ENCODE measurements at regions not wholly inside any gene's neighbourhood (a gene's known extent, or its start where the extent isn't known, plus 50 kb on each side); places are given as distances from the start of the nearest gene placed in this dataset.

DNA sequence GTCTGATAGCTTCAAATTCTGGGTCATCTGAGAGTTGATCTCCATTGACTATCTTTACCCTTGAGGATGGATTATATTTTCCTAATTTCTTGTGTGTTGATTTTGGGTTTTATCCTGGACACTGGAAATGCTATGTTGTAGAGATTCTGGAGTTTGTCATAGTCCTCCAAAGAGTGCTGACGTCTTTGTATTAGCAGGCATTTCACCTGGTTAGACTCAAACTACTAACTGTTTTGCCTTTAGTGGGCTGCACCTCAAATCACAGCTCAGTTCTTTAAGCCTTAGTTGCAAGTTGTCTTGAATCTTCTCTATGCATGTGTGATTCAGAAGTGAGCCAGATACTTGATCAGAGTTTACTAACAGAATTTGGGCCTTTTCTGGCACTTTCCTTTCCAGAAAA is 264.3 kb downstream of the RPS24 start:
- Histone ChIP-seq H3K9me2 (ENCODE audit: insufficient read depth, low read length) (no peaks in the 10 kb centered on the region), H4K20me1 (ENCODE audit: insufficient read depth, low read length) (no peaks in the 10 kb centered on the region), H3K4me2 (ENCODE audit: low read length) (no peak overlapping the region), H3K9me3 (ENCODE audit: low read length) (peaks cover 11% of the 10 kb centered on the region; the same call in 1 of the 2 replicates), H3K79me2 (ENCODE audit: insufficient read depth, low read depth, low read length) (no peaks in the 10 kb centered on the region), H3K4me1 (ENCODE audit: insufficient read depth, low read length, poor library complexity, severe bottlenecking) (peaks cover 19% of the 10 kb centered on the region), H3K4me3 (ENCODE audit: low read depth, low read length, poor library complexity, severe bottlenecking) (no peak overlapping the region), H3K36me3 (ENCODE audit: insufficient read depth, low read length) (no peaks in the 10 kb centered on the region), H3K27ac (ENCODE audit: low read depth, low read length, poor library complexity, severe bottlenecking) (no peak overlapping the region), H2AFZ (ENCODE audit: low read length) (no peak overlapping the region)
- TF ChIP-seq EZH2phosphoT487 (IDR thresholded peaks at IDR 0.05; ENCODE audit: borderline replicate concordance, low read depth, low read length) = no peak
- no peak for TF ChIP-seq CTCF (conservative IDR thresholded peaks at IDR 0.05; ENCODE audit: low read length)
- intact Hi-C loops (cut with micrococcal nuclease; ENCODE audit: unreplicated experiment) = no loop called here
- DNase-seq (ENCODE audit: low spot score) = no peak
- ChIA-PET POLR2A (interaction anchor here (0.6 to 0.7 kb wide), 2 partner anchors 551 to 586 kb away, joined by 3 read pairs; no protein-coding TSS in a partner anchor), CTCF (ENCODE audit: unreplicated experiment) (no interaction called here)
- BruUV-seq (replicated peaks) = no TSS peak

DNA sequence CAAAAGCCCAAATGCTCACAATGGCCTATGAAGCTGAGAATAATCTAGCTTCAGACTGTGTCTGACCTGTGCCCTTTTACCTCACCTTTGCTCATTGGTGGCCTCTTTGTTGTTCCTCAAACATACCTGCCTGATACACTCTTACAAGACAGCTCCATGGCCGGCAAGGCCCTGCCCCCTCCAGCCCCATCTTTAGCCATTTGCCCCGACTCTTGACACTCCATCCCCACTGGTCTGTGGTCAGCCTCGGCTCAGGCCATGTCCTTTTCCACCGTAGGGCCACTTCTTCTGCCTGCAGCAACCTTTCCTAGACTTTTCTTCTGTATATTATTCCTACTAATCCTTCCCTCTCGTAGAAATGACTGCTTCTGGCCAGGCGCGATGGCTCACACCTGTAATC is 265.2 kb downstream of the RPS24 start:
- ChIA-PET CTCF (ENCODE audit: unreplicated experiment) (no interaction called here), POLR2A (no interaction called here)
- BruUV-seq (replicated peaks) = no TSS peak
- intact Hi-C loops (cut with micrococcal nuclease; ENCODE audit: unreplicated experiment) = no loop called here
- no peaks in the 10 kb centered on the region for H3K36me3 ChIP-seq (ENCODE audit: insufficient read depth, low read length)
- no peaks in the 10 kb centered on the region for H3K79me2 ChIP-seq (ENCODE audit: insufficient read depth, low read depth, low read length)
- H3K4me2 ChIP-seq (ENCODE audit: low read length) = no peak overlapping the region
- H3K4me3 ChIP-seq (ENCODE audit: low read depth, low read length, poor library complexity, severe bottlenecking) = no peak overlapping the region
- no peak overlapping the region for H2AFZ ChIP-seq (ENCODE audit: low read length)
- no peak overlapping the region for H3K27ac ChIP-seq (ENCODE audit: low read depth, low read length, poor library complexity, severe bottlenecking)
- H4K20me1 ChIP-seq (ENCODE audit: insufficient read depth, low read length) = no peaks in the 10 kb centered on the region
- no peak for DNase-seq (ENCODE audit: low spot score)
- peaks cover 11% of the 10 kb centered on the region; the same call in 1 of the 2 replicates for H3K9me3 ChIP-seq (ENCODE audit: low read length)
- peaks cover 23% of the 10 kb centered on the region for H3K4me1 ChIP-seq (ENCODE audit: insufficient read depth, low read length, poor library complexity, severe bottlenecking)
- TF ChIP-seq EZH2phosphoT487 (IDR thresholded peaks at IDR 0.05; ENCODE audit: borderline replicate concordance, low read depth, low read length) (no peak), CTCF (conservative IDR thresholded peaks at IDR 0.05; ENCODE audit: low read length) (no peak)
- H3K9me2 ChIP-seq (ENCODE audit: insufficient read depth, low read length) = no peaks in the 10 kb centered on the region

DNA sequence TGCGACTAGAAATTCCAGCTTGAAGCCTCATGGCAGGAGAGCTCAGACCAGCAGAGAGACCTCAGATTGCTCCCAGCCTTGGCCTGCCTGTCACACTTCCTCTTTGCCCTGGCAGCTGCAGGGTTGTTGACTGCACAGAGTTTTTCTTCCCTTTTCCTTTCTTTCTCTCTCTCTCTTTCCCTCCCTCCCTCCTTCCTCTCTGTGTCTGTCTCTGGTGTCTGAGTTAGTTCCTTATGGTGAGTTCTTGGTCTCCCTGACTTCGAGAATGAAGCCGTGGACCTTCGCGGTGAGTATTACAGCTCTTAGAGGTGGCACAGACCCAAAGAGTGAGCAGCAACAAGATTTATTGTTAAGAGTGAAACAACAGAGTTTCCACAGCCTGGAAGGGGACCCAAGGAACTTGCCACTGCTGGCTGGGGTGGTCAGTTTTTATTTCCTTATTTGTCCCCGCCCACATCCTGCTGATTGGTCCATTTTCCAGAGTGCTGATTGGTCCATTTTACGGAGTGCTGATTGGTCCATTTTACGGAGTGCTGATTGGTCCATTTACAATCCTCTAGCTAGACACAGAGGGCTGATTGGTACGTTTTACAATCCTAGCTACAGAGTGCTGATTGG is 266.3 kb downstream of the RPS24 start:
- Histone ChIP-seq H3K4me2 (ENCODE audit: low read length) (no peak overlapping the region), H3K79me2 (ENCODE audit: insufficient read depth, low read depth, low read length) (no peaks in the 10 kb centered on the region), H2AFZ (ENCODE audit: low read length) (peak overlapping the region; percentile 46; the same call in 1 of the 2 replicates), H3K9me3 (ENCODE audit: low read length) (peaks cover 11% of the 10 kb centered on the region; the same call in 1 of the 2 replicates), H3K27ac (ENCODE audit: low read depth, low read length, poor library complexity, severe bottlenecking) (peak overlapping the region; percentile 36), H3K4me1 (ENCODE audit: insufficient read depth, low read length, poor library complexity, severe bottlenecking) (peaks cover 26% of the 10 kb centered on the region), H3K4me3 (ENCODE audit: low read depth, low read length, poor library complexity, severe bottlenecking) (no peak overlapping the region), H3K36me3 (ENCODE audit: insufficient read depth, low read length) (no peaks in the 10 kb centered on the region), H3K9me2 (ENCODE audit: insufficient read depth, low read length) (no peaks in the 10 kb centered on the region), H4K20me1 (ENCODE audit: insufficient read depth, low read length) (no peaks in the 10 kb centered on the region)
- ChIA-PET POLR2A (no interaction called here), CTCF (ENCODE audit: unreplicated experiment) (no interaction called here)
- intact Hi-C loops (cut with micrococcal nuclease; ENCODE audit: unreplicated experiment) = loop anchor here (5.0 kb wide), 2 partner anchors 897 to 1302 kb away; no protein-coding TSS in a partner anchor
- DNase-seq (ENCODE audit: low spot score) = peak; percentile 49
- no peak for TF ChIP-seq CTCF (conservative IDR thresholded peaks at IDR 0.05; ENCODE audit: low read length)
- no peak for TF ChIP-seq EZH2phosphoT487 (IDR thresholded peaks at IDR 0.05; ENCODE audit: borderline replicate concordance, low read depth, low read length)
- BruUV-seq (replicated peaks) = no TSS peak

Measured in OCI-LY7 (cell line).